Right atrium auricular region (tissue), 2 donors: ENCODE measurements at regions not wholly inside any gene's neighbourhood (a gene's known extent, or its start where the extent isn't known, plus 50 kb on each side); places are given as distances from the start of the nearest gene placed in this dataset.

Experiments
- DNase-seq: peaks from one replicate; pipeline ENCODE4 v3.0.0-alpha.2; 2019; ENCODE audit warnings: low spot score
- H3K27ac ChIP-seq, 2 donors: fragments of 200-600 bp; sonication (generic); 1 replicate in 1 of 2; 2 replicates in 1 of 2; pipeline ENCODE4 v1.5.1; 2016 to 2019
- H3K27me3 ChIP-seq, 2 donors: fragments of 200-600 bp; sonication (generic); one replicate each; pipeline versions ENCODE4 v1.5.1 to v1.6.0; 2017 to 2019
- H3K36me3 ChIP-seq: fragments of 200-600 bp; sonication (generic); one replicate; pipeline ENCODE4 v1.5.1; 2016
- H3K4me1 ChIP-seq, 2 donors: fragments of 200-600 bp; sonication (generic); one replicate each; pipeline versions ENCODE4 v1.5.1 to v1.6.0; 2017 to 2019
- H3K4me3 ChIP-seq, 2 donors: fragments of 200-600 bp; sonication (generic); 1 replicate in 1 of 2; 2 replicates in 1 of 2; pipeline ENCODE4 v1.5.1; 2017 to 2019; ENCODE audit warnings: mild to moderate bottlenecking in 1 of 2, moderate library complexity in 1 of 2
- H3K9me3 ChIP-seq, 2 donors: fragments of 200-600 bp; sonication (generic); one replicate each; pipeline ENCODE4 v1.5.1; 2019
- CTCF ChIP-seq, 2 donors: fragments of 200-600 bp; sonication (generic); IDR thresholded peaks; one replicate each; pipeline ENCODE4 v1.5.1; 2019; ENCODE audit warnings: antibody characterized with exemption in 2 of 2

- Histone ChIP-seq H3K27ac (no peak overlapping the region), H3K27me3 (no peaks in the 10 kb centered on the region), H3K36me3 (no peaks in the 10 kb centered on the region), H3K4me3 (no peak overlapping the region), H3K4me1 (no peaks in the 10 kb centered on the region), H3K9me3 (no peaks in the 10 kb centered on the region)
- no peak for DNase-seq
- TF ChIP-seq CTCF (IDR thresholded peaks at IDR 0.05): no peak
Observed at GRCh38 chr10:78178940-78179339, 145.3 kb downstream of the RPS24 start.

- no peak overlapping the region for H3K4me3 ChIP-seq
- TF ChIP-seq CTCF (IDR thresholded peaks at IDR 0.05): no peak
- no peaks in the 10 kb centered on the region for H3K36me3 ChIP-seq
- no peak overlapping the region for H3K27ac ChIP-seq
- no peak for DNase-seq
- no peaks in the 10 kb centered on the region for H3K9me3 ChIP-seq
- H3K27me3 ChIP-seq: no peaks in the 10 kb centered on the region
- H3K4me1 ChIP-seq: peaks cover 0 to 2% of the 10 kb centered on the region in 2 donors
Observed at GRCh38 chr10:78179886-78180705, 146.4 kb downstream of the RPS24 start.

DNA sequence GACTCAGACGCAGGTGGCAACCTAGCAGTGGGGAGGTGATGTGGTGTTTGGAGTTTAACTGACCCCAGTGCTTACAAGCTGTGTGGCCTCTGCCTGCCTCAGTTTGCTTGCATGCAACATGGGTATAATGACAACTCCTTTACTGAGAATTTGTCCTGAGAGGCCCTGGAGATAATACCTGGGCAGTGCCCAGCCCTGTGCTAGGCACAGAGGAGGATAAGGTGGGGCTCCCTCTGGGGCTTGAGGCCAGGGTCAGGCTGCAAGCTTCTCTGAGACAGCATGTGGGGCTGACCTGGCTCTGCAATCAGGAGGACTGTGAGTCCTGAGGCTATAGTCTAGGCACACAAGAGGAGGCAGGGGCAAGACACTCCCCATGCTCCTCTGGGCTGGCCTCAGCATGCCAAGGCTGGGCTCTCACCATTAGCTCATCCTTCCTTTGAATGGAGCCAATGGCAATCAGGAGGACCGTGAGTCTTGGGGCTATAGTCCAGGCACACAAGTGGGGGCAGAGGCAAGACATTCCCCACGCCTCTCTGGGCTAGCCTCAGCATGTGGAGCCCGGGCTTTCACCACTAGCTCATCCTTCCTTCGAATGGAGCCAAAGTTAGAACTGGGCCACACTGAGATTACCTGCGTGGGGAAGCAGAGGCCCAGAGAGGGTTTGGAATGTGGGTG, 147.9 kb downstream of the RPS24 start:
- no peak for DNase-seq
- TF ChIP-seq CTCF (IDR thresholded peaks at IDR 0.05): no peak
- Histone ChIP-seq H3K36me3 (no peaks in the 10 kb centered on the region), H3K9me3 (no peaks in the 10 kb centered on the region), H3K4me1 (peaks cover 0 to 12% of the 10 kb centered on the region in 2 donors), H3K4me3 (no peak overlapping the region), H3K27ac (no peak overlapping the region), H3K27me3 (no peaks in the 10 kb centered on the region)

DNA sequence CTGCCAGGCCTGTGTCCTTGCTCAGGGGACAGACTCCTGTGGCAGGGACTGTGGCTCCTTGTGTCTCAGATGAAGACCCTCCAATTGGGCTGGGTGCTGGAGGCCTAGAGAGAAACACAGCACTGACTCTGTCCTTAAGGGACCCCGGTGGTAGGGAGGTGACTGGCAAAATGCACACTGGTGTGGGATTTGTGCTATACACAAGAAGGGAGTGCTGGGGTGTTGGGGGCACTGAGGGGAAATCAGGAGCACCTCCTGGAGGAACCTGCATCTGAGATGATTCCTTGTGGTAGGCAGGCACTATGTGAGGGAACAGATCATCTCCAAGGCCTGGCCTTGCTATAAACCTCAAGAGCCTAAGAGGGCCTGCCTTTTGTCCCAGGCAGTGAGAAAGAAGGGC, 149.2 kb downstream of the RPS24 start:
- DNase-seq: no peak

More for the DNA sequence above, 149.2 kb downstream of the RPS24 start:
- no peak overlapping the region for H3K4me3 ChIP-seq
- H3K27ac ChIP-seq: no peak overlapping the region
- TF ChIP-seq CTCF (IDR thresholded peaks at IDR 0.05): no peak
- H3K27me3 ChIP-seq: no peaks in the 10 kb centered on the region
- no peaks in the 10 kb centered on the region for H3K36me3 ChIP-seq
- H3K4me1 ChIP-seq: peaks cover 0 to 12% of the 10 kb centered on the region in 2 donors
- H3K9me3 ChIP-seq: no peaks in the 10 kb centered on the region
